ENCODE measurements at regions not wholly inside any gene's neighbourhood (a gene's known extent, or its start where the extent isn't known, plus 50 kb on each side); places are given as distances from the start of the nearest gene placed in this dataset.

- no peak overlapping the region for H3K27ac ChIP-seq
- 93 to 96% (median 95%) methylated on average over 2 of the region's 2 CpGs for WGBS, 3 donors
- no peaks in the 10 kb centered on the region for H3K36me3 ChIP-seq (ENCODE audit: insufficient read depth in 1 of 2, low read depth in 1 of 2)
- intact Hi-C loops (cut with DNase I) = no loop called here
- no peak overlapping the region for H3K4me3 ChIP-seq
- H3K27me3 ChIP-seq (ENCODE audit: insufficient read depth in 3 of 3, low read length in 2 of 3) = no peaks in the 10 kb centered on the region
- H3K4me1 ChIP-seq = no peaks in the 10 kb centered on the region
- ATAC-seq (no peak), DNase-seq (no peak)
- TF ChIP-seq, protein P1, sequence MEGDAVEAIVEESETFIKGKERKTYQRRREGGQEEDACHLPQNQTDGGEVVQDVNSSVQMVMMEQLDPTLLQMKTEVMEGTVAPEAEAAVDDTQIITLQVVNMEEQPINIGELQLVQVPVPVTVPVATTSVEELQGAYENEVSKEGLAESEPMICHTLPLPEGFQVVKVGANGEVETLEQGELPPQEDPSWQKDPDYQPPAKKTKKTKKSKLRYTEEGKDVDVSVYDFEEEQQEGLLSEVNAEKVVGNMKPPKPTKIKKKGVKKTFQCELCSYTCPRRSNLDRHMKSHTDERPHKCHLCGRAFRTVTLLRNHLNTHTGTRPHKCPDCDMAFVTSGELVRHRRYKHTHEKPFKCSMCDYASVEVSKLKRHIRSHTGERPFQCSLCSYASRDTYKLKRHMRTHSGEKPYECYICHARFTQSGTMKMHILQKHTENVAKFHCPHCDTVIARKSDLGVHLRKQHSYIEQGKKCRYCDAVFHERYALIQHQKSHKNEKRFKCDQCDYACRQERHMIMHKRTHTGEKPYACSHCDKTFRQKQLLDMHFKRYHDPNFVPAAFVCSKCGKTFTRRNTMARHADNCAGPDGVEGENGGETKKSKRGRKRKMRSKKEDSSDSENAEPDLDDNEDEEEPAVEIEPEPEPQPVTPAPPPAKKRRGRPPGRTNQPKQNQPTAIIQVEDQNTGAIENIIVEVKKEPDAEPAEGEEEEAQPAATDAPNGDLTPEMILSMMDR (IDR thresholded peaks at IDR 0.05) = no peak
- no peaks in the 10 kb centered on the region for H3K9me3 ChIP-seq
These were observed 95.8 kb downstream of the BDNF start for GRCh38 chr11:27604416-27604815.

DNA sequence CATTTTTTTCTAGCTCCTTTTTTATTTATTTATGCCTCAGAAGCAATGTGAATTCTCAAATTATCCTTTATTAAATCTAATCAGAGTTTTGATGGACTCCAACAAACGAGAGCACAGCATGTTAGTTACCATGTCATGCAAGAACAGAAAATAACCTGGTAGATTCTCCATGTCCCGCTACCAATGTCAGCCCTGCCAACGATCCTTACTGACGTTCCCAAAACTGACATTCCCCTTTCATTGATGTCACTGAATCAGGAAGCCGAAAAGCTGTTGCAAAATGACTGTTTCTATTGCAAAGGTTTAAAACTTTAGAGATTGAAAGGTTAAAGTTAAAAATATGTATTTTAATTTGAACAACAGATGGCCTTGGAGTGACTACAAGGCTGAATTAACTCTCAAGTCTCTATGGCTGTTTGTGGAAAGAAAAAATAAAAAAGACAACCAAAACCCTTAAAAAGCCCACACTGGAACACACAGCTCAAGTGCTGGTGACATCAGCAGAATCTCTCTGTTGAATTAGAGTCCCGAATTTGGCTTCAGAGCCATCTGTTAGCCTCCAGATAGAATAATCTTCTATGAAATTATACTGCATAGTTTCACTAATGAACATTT lies 96.8 kb downstream of the BDNF start:
- intact Hi-C loops (cut with DNase I) = no loop called here
- no peaks in the 10 kb centered on the region for H3K36me3 ChIP-seq (ENCODE audit: insufficient read depth in 1 of 2, low read depth in 1 of 2)
- H3K4me3 ChIP-seq = no peak overlapping the region
- H3K4me1 ChIP-seq = no peaks in the 10 kb centered on the region
- no peaks in the 10 kb centered on the region for H3K27me3 ChIP-seq (ENCODE audit: insufficient read depth in 3 of 3, low read length in 2 of 3)
- DNase-seq (no peak), ATAC-seq (no peak)
- TF ChIP-seq, protein P1 (IDR thresholded peaks at IDR 0.05) = no peak
- WGBS, 3 donors = 38 to 57% (median 42%) methylated on average over 6 of the region's 6 CpGs
- no peaks in the 10 kb centered on the region for H3K9me3 ChIP-seq
- no peak overlapping the region for H3K27ac ChIP-seq

DNA sequence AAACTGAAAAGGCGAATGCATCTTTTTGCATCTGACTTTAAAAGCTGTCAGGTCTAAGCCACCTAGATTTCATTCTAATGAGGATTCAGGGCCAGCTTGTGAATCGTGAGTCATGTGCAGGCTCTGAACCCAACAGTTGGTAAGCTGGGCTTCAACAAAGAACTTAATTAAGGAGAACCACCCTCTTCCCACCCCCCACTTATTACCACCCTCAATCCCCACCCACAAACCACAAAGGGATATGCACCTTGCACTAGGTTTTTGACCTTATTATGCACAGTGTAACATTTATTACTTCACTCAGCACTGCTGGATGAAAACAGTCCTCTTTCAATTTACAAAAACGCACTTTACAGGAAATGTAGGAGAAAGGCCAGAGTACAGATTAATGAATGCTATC lies 94.1 kb upstream of the LIN7C start:
- H3K27me3 ChIP-seq (ENCODE audit: insufficient read depth in 3 of 3, low read length in 2 of 3) = no peaks in the 10 kb centered on the region
- DNase-seq (no peak), ATAC-seq (no peak)
- 72 to 88% (median 77%) methylated on average over 3 of the region's 3 CpGs for WGBS, 3 donors
- H3K36me3 ChIP-seq (ENCODE audit: insufficient read depth in 1 of 2, low read depth in 1 of 2) = no peaks in the 10 kb centered on the region
- H3K4me1 ChIP-seq = no peaks in the 10 kb centered on the region
- no peak overlapping the region for H3K4me3 ChIP-seq
- no peak overlapping the region for H3K27ac ChIP-seq
- intact Hi-C loops (cut with DNase I) = no loop called here
- H3K9me3 ChIP-seq = no peaks in the 10 kb centered on the region
- TF ChIP-seq, protein P1 (IDR thresholded peaks at IDR 0.05) = no peak

DNA sequence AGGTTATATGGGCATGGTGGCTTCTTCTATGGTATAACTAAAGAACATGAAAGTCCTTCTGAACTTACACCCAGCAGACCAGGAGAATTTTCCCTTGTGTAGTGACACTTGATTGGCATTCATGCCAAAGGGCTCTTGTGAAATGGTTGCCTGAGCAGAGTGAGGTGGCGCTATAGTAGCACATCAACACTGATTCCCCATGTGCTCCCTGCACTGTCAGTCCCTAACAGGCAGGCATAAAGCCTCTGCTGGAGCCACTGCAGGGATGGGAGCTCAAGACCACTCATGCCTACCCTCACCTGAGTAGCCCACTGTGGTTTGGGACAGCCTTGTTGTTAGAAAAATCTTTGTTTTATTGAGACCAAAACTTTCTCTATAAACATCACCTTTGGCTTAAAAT lies 92.6 kb upstream of the LIN7C start:
- intact Hi-C loops (cut with DNase I) = no loop called here
- Histone ChIP-seq H3K36me3 (ENCODE audit: insufficient read depth in 1 of 2, low read depth in 1 of 2) (no peaks in the 10 kb centered on the region), H3K4me3 (no peak overlapping the region), H3K9me3 (no peaks in the 10 kb centered on the region), H3K27me3 (ENCODE audit: insufficient read depth in 3 of 3, low read length in 2 of 3) (no peaks in the 10 kb centered on the region), H3K27ac (no peak overlapping the region), H3K4me1 (no peaks in the 10 kb centered on the region)
- DNase-seq (no peak), ATAC-seq (no peak)
- TF ChIP-seq, protein P1 (IDR thresholded peaks at IDR 0.05) = no peak
- 38 to 98% (median 41%) methylated on average over 1 of the region's 1 CpG for WGBS, 3 donors

- no peaks in the 10 kb centered on the region for H3K27me3 ChIP-seq (ENCODE audit: insufficient read depth in 3 of 3, low read length in 2 of 3)
- intact Hi-C loops (cut with DNase I) = no loop called here
- no peaks in the 10 kb centered on the region for H3K9me3 ChIP-seq
- DNase-seq (no peak), ATAC-seq (no peak)
- H3K4me1 ChIP-seq = no peaks in the 10 kb centered on the region
- TF ChIP-seq, protein P1 (IDR thresholded peaks at IDR 0.05) = no peak
- WGBS, 3 donors = 94 to 97% (median 96%) methylated on average over 2 of the region's 2 CpGs
- H3K27ac ChIP-seq = no peak overlapping the region
- H3K36me3 ChIP-seq (ENCODE audit: insufficient read depth in 1 of 2, low read depth in 1 of 2) = no peaks in the 10 kb centered on the region
- no peak overlapping the region for H3K4me3 ChIP-seq
These were observed 90.2 kb upstream of the LIN7C start for GRCh38 chr11:27596802-27597201.
